Mucosa of descending colon (tissue), 3 donors: ENCODE measurements at regions not wholly inside any gene's neighbourhood (a gene's known extent, or its start where the extent isn't known, plus 50 kb on each side); places are given as distances from the start of the nearest gene placed in this dataset.

Experiments used
- ATAC-seq: fragments of 200-7000 bp; cut with Tn5 transposase; one replicate; pipeline ENCODE4 v1.9.1; 2020; ENCODE audit warnings: mild to moderate bottlenecking, moderate library complexity
- DNase-seq, 3 donors: peaks; one replicate each; pipeline ENCODE4 v3.0.0-alpha.2; 2020
- H3K36me3 ChIP-seq: fragments of 200-600 bp; one replicate; pipeline ENCODE4 v1.8.0; 2021; ENCODE audit warnings: low read depth, mild to moderate bottlenecking
- H3K4me1 ChIP-seq: fragments of 200-600 bp; one replicate; pipeline ENCODE4 v1.8.0; 2021; ENCODE audit warnings: low read depth, mild to moderate bottlenecking
- H3K4me3 ChIP-seq: fragments of 200-600 bp; one replicate; pipeline ENCODE4 v1.8.0; 2021; ENCODE audit warnings: mild to moderate bottlenecking
- H3K9me3 ChIP-seq: fragments of 200-600 bp; one replicate; pipeline ENCODE4 v1.8.0; 2021; ENCODE audit warnings: mild to moderate bottlenecking
- intact Hi-C, 2 donors: fragments of 100-400 bp; cut with DNase I in 1 of 2; cut with micrococcal nuclease in 1 of 2; formaldehyde crosslinking; loops; one replicate each; pipeline versions ENCODE4 v1.11.0 to v1.11.1; 2022; cut with DNase I, micrococcal nuclease
- TF ChIP-seq, protein P1 (sequence below): fragments of 200-600 bp; IDR thresholded peaks from one replicate; pipeline ENCODE4 v1.8.0; 2022; ENCODE audit warnings: antibody characterized with exemption, mild to moderate bottlenecking
- donor health status: DM: no; HTN: no; CAD: no; lungs with moderate emphysema.
- donor health status: DM: no; HTN: no; CAD: no.
- donor health status: DM: no; HTN: yes; CAD: no.

DNA sequence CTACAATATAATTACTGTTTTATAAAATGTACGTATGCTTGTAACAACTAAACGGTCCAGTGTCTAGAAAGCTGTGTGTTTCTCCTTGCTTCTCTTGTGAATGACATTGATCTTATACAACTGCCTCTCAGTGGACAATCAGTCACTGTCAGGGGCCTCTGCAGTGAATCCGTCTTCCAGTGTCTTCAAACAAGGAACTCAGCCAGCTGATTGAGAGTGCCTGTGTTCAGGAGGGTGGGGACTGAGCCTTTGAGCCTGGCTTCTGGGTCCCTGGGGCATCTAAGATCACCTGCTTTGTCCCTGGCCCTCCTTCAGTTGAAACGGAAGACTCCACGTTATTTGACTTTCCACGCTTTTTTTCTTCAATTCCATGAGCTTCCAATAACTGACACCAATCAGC is 133.1 kb upstream of the SFSWAP start:
- TF ChIP-seq, protein P1, sequence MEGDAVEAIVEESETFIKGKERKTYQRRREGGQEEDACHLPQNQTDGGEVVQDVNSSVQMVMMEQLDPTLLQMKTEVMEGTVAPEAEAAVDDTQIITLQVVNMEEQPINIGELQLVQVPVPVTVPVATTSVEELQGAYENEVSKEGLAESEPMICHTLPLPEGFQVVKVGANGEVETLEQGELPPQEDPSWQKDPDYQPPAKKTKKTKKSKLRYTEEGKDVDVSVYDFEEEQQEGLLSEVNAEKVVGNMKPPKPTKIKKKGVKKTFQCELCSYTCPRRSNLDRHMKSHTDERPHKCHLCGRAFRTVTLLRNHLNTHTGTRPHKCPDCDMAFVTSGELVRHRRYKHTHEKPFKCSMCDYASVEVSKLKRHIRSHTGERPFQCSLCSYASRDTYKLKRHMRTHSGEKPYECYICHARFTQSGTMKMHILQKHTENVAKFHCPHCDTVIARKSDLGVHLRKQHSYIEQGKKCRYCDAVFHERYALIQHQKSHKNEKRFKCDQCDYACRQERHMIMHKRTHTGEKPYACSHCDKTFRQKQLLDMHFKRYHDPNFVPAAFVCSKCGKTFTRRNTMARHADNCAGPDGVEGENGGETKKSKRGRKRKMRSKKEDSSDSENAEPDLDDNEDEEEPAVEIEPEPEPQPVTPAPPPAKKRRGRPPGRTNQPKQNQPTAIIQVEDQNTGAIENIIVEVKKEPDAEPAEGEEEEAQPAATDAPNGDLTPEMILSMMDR: no peak
- no peak for ATAC-seq
- no peak for DNase-seq
- no peaks in the 10 kb centered on the region for H3K9me3 ChIP-seq
- intact Hi-C loops: no loop called here
- no peak overlapping the region for H3K4me3 ChIP-seq
- H3K4me1 ChIP-seq: no peaks in the 10 kb centered on the region
- H3K36me3 ChIP-seq: no peaks in the 10 kb centered on the region

GRCh38 chr12:131578828-131579470 is 131.9 kb upstream of the SFSWAP start:
- no peaks in the 10 kb centered on the region for H3K36me3 ChIP-seq
- no peaks in the 10 kb centered on the region for H3K9me3 ChIP-seq
- H3K4me1 ChIP-seq: no peaks in the 10 kb centered on the region
- intact Hi-C loops: no loop called here
- no peak overlapping the region for H3K4me3 ChIP-seq
- no peak for ATAC-seq
- TF ChIP-seq, protein P1: no peak
- no peak for DNase-seq

GRCh38 chr12:131583090-131583712 is 127.7 kb upstream of the SFSWAP start:
- Histone ChIP-seq H3K36me3 (no peaks in the 10 kb centered on the region), H3K4me1 (no peaks in the 10 kb centered on the region), H3K9me3 (peaks cover 8% of the 10 kb centered on the region), H3K4me3 (no peak overlapping the region)
- DNase-seq (no peak), ATAC-seq (no peak)
- TF ChIP-seq, protein P1: no peak
- intact Hi-C loops: no loop called here

DNA sequence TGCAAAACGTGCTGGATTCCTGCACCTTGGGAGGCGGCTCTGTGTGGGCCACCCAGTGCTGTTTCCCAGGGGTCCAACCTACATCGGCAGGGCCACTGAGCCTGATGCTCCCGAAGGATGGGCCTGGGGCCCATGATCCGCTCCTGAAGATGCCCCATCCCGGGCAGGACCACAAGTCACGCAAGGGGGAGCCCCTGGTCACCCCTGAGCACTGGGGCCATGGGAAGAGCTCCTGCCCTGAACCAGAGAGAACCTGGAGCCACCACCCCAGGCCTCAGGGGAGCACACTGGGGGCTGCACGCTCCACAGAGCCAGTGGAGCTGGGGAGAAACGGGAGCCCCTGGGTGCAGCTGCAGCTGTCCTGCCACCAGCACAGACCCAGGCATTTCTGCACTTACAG is 124.6 kb upstream of the SFSWAP start:
- H3K36me3 ChIP-seq: no peaks in the 10 kb centered on the region
- no peak overlapping the region for H3K4me3 ChIP-seq
- TF ChIP-seq, protein P1: no peak
- peaks cover 8% of the 10 kb centered on the region for H3K9me3 ChIP-seq
- ATAC-seq (no peak), DNase-seq (no peak)
- intact Hi-C loops: no loop called here
- H3K4me1 ChIP-seq: no peaks in the 10 kb centered on the region

- Histone ChIP-seq H3K4me1 (no peaks in the 10 kb centered on the region), H3K4me3 (no peak overlapping the region), H3K9me3 (peaks cover 8% of the 10 kb centered on the region), H3K36me3 (no peaks in the 10 kb centered on the region)
- TF ChIP-seq, protein P1: no peak
- intact Hi-C loops: no loop called here
- DNase-seq (no peak), ATAC-seq (no peak)
These were observed 124.1 kb upstream of the SFSWAP start for GRCh38 chr12:131586761-131587160.
